HG03442 (cell line): ENCODE measurements at regions not wholly inside any gene's neighbourhood (a gene's known extent, or its start where the extent isn't known, plus 50 kb on each side); places are given as distances from the start of the nearest gene placed in this dataset.
"Not testable (repeated sequence)": the region's sequence is repeated elsewhere in the genome, so short reads cannot be mapped to it uniquely, and the experiment has no call there.

ENCODE experiments used
- ATAC-seq: cut with Tn5 transposase; IDR thresholded peaks from one replicate; pipeline ENCODE4 v1.9.1; 2021; ENCODE audit warnings: mild to moderate bottlenecking, moderate library complexity; ENCODE audit not compliant: unreplicated experiment

DNA sequence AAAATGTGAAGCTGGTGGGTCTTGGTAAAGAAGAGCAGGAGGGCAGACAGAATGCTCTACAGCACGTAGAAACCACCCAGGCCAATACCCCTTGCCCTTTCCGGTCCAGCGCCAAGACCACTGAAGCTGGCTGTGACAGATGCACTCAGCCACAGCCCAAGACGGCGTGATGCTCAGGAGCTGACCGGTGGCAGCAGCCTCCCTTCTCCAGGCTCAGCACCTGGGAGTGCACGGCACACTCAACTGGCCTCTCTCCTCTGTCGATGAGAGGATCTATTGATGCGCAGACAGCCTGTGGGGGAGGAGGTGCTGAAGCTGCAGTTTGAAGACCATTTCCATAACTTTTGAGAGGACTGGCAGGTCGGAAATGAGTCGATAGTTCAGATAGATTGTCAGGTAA lies 141.0 kb upstream of the MYT1L start:
- ATAC-seq = no peak

DNA sequence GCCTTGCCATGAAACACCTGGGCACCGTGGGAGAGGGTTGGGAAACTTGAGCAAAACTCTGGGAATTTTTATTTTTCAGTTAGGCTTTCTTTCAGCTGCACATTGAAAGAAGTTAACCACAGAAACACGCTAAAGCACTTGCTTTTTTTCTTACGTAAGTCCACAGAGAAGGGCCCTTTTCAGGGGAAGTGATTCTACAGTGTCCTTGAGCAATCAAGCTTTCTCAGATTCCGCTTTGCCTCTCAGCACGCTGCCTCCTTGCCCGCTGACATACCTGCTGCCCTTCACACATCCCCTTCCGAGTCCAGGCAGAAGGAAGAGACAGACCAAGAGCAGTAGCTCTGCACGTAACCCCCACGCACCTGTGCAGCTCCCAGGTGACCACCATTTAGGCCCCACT lies 135.5 kb upstream of the MYT1L start:
- no peak for ATAC-seq

DNA sequence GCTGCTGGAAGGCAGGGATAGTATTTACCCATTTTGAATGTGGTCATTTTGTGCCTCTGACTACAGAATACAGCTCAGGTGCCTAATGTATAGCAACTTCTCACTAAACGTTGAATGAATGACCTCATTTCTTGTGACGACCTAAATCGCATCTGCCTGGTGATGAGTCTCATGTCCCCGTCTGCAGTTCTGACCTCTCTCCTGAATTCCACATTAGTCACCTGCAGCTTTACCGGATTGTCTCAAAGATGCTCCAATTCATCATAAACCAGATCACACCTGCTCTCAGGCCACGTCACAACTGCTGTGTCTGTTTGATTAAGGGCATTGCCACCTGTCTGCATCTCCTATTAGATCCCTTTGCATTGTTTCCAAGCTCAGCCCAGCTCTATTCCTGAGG lies 133.6 kb upstream of the MYT1L start:
- ATAC-seq = no peak

DNA sequence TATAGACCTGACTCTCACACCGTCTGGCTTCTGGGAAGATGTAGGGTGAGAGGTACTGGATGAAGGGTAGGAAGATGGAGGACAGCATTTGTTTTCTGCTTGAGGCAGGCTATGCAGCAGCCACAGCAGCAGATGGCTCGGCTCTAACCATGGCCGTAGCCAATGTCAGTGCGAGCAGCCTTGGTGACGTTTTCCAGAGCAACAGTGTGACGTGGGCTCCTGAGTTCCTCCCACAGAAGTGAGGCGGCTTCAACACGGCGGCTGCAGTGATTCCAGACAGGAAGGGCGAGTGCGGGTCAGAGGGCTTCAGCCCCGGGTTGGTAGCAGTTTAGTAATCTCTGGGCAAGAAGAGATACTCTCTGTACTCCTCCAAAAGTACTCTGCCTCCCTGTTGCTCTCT lies 133.0 kb upstream of the MYT1L start:
- ATAC-seq = no peak

DNA sequence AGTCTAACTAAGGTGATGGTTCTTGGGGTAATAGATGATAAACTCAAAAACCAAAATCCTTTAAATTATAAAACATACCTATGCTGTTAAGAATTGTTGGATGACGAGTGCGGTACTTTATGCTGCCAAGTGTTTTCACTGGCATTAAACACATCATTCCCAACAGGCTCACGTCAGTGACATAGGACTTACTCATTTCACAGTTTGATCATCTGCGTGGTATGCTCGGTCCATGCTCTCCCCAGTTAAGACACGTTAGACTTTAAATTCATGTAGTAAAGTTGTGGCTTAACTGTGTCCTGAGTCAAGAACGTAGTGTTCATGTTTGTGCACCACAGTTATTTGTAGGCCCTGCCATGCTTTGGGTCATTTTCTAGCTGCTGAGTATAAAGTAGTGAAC lies 125.6 kb upstream of the MYT1L start:
- ATAC-seq = no peak

DNA sequence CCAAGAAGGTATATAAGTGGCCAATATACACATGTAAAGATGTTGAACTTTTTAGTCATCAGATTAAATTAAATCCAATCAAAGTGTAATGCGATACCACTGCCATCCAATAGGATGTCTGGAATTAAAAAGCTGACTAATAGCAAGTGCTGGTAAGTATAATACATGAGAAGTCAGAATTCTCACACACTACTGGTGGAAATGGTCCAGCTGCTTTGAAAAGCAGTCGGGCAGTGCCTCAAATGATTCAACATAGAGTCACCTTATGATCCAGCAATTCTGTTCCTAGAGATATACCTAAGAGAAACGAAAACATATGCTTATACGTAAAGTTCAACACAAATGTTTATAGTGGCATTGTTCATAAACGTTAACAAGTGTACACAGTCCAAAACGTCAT lies 124.1 kb upstream of the MYT1L start:
- ATAC-seq = no peak

DNA sequence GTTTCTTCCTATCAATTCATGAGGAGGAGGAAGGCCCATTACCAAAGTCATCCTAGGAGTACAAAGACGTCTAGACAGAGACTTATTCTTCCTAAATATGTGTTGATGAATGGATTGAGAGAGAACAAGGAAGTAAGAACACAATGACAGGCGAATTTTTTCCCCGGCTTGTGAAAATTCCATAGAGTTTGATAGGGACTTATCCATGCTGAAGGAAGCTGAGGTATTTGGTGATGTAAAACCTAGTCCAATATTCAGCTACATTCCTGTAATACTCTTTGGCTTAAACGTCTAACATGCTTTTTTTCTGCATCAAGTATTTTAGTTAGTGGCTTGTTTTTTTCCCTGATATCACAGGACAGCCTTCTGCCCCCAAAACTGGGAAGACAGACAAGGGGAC lies 121.9 kb upstream of the MYT1L start:
- ATAC-seq = no peak

DNA sequence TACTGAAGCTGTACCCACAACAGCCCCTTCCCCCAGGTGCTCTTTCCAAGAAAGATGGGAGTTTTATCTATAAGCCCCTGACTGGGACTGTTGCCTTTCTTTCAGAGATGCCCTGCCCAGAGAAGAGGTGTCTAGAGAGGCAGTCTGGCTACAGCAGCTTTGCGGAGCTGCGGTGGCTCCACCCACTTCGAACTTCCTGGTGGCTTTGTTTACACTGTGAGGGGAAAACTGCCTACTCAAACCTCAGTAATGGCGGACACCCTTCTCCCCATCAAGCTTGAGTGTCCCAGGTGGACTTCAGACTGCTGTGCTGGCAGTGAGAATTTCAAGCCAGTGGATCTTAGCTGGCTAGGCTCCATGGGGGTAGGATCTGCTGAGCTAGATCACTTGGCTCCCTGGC lies 120.2 kb upstream of the MYT1L start:
- not testable (repeated sequence) for ATAC-seq

DNA sequence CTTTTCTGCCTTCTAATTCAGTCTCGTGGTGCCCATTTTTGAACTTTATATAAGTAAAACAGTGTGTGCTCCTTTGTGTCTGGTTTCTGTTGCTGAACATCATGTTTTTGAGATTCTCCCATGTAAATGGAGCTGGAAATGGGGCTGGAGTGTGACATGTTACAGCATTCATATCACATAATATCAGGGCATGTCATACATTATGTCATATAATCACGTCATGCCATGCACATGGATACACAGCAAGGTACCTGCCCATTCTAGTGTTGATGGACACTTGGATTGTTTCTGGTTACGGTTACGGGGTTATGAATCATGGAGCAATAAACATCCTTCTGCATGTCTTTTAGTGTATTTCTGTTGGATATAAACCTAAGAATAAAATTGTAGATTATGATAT lies 117.1 kb upstream of the MYT1L start:
- no peak for ATAC-seq

DNA sequence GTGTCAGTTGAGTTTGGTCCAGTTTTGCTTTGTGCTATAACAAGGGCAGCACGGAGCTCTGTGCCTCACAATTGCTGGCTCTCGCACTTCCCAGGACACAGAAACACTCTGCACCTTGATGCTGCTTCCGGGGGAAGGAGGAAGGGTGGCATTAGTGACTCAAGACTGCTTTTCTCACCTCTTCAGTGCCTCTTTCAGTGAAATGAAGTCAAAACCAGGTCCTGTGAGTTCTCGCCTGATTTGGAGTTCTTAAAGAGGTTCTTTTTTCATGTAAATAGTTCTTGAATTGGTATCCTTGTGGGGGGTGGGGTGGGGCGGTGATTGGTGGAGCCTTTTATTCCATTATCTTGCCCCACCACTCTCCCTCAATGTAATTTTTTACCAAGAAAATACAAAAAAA lies 91.5 kb upstream of the MYT1L start:
- no peak for ATAC-seq

DNA sequence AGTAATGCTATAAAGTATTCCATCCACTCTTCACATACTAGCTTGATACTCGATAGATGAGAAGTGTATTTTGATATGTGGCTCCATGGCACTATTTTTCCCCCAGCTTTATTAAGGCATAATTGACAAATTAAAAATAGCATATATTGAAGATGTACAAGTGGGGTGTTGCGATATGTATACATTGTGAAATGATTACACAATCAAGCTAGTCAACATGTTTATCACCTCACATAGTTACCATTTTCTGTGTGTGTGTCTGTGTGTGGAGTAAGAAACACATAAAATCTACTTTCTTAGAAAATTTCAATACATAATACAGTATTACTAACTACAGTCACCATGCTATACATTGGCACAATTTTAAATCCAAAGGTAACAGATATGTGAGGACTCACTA lies 82.5 kb upstream of the MYT1L start:
- no peak for ATAC-seq

DNA sequence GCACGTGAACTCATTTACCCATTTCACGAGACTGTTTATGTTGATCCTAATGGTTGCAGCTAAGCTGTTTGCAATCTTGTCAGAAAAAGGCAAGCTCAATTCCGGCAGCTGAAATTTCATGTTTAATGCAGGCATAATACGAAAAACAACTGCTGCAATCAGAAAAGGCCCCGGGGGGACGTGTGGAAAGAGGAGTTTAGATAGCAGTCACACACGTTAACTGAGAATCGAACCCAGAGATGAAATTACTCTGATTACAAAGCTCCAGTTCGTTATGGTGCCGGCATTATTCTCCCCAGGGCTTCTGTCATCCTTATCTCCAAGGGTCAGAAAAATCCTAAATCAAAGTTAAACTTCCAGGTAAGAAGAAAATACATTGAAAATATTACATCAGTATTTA lies 79.9 kb upstream of the MYT1L start:
- ATAC-seq = no peak

DNA sequence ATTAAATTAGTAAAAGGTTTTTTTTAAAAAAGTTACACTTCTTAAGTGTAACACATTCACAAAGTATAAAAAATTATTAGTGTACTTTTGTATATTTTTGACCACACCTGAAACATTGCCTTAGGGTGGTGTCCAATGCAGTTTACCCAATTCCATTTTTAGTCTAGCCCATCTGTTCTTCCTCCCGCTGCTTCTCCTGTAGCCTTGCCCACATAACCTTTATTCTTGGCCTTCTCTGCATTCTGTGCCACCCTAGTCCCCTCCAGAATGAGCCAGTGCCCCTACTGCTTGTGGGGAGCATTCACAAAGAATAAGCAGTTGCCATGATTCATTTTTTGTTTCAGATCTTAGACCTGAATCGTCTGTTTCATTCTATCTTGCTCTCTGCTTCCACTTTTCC lies 78.4 kb upstream of the MYT1L start:
- ATAC-seq = no peak

DNA sequence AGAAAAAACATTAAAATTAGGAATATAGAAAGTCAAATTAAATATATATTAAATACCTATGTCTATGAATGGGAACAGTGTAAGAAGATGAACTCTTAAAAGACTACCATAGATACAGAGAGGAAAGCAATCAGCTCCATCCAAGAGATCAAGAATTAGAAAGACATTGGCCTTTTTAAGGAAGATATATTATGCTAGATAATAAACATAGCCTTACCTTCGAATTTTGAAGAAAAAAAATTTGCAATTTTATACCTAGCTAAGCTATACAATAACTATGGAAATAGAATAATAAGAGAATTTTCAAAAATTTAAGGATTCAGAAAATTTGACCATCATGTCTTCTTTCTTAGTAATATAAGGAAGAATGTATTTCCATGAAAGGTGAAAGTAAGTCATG lies 74.7 kb upstream of the MYT1L start:
- ATAC-seq = no peak

DNA sequence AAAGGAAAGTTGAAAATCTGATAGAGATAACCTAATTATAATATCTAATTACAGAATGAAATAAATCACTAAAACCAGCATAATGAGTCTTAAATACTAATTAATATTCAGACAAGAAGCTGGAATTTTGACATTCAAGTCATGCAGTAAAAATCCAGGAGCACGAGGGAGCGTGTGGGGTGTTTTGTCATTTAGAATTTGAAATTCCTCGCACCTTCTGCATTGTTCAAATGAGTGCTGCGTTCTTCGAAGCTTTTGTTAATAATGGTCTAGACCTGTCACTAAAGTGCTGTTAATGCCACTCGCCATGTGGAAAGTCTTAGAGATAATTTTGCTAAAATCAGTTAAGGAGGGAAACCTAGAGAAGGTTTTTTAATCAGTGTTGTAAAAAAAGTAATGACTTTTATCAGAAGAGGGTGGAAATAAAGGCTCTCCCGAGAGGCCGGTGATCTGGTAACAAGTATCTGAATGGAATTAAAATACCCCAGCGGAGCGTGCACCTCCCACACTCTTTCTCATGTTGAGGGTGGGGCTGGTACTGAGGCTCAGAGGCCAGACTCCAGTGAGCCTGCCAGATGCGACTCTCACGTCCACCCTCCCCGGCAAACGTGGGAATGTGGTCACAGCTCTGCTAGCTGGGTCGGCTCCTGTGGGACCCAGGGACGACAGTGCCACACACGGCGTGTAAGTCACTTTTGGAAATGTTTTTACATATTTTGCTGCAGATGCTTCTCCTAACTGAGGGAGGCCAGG lies 69.4 kb upstream of the MYT1L start:
- ATAC-seq = no peak

DNA sequence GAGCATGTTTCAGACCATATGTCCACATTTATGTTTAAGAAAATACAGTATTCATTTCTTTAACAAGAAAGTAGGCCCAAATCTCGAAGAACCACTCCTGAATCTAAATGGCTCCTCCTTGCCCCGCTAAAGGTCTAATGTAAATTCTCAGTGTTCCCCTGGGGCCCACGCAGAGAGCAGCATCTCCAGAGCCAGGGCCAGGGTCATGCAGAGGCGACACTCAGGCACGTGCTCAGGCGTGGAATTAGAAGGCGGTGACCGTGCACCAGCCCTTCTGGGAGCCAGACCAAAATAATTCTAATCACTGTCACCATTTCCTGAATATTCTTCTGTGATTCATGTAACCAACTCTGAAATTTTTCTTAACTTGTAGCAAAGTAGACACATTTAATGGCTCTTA lies 68.3 kb upstream of the MYT1L start:
- ATAC-seq = no peak

DNA sequence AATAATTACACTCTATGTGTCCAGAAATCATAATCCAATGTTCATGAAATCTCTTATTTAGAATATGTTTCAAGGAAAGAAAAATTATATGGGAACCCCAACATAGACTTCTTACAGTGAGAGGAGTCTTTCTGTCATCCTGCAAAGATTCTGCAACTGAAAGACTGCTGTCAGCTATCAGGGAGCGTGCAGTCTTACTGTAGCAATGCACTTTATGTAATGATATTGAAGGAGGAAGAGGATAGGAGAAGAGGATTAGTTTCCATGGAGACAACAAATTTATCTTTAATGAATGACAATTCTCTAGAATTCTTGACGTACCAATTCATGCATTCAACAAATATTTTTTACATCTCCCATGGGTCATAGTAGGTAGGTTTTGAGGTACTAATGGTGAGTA lies 61.3 kb upstream of the MYT1L start:
- ATAC-seq = no peak

DNA sequence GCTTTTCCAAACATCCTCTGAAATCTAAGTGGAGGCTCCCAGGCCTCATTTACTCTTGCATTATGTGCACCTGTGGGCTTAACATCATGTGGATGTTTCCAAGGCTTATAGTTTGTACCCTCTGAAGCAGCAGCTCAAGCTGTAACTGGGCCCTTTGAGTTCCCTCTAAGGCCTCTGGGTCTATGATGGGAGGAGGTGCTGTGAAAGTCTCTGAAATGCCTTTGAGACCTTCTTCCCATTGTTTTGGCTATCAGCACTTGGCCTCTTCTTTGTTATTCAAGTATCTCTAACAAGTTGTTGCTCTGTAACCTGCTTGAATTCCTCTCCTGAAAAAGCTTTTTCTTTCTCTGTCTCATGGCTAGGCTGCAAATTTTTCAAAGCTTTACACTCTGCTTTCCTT lies 58.1 kb upstream of the MYT1L start:
- no peak for ATAC-seq
